SK-N-SH treated with all-trans-retinoic acid at 6 μM for 48 hours (cell line): ENCODE measurements at regions not wholly inside any gene's neighbourhood (a gene's known extent, or its start where the extent isn't known, plus 50 kb on each side); places are given as distances from the start of the nearest gene placed in this dataset.

ENCODE experiments used
- ATAC-seq: fragments of 200-7000 bp; cut with Tn5 transposase; 3 replicates; pipeline ENCODE4 v1.9.1; 2020; ENCODE audit warnings: mild to moderate bottlenecking, moderate library complexity
- ARNTL ChIP-seq: fragments of 450-650 bp; formaldehyde crosslinking; IDR thresholded peaks from 2 replicates; pipeline ENCODE4 v1.5.0; 2020; ENCODE audit warnings: low read depth, mild to moderate bottlenecking, moderate library complexity, borderline replicate concordance
- ESRRG ChIP-seq: fragments of 250-450 bp; sonication (Bioruptor Pico); IDR thresholded peaks from 2 replicates; pipeline ENCODE4 v1.6.1; 2021; ENCODE audit warnings: mild to moderate bottlenecking
- GLIS3 ChIP-seq: fragments of 250-450 bp; sonication (Bioruptor Pico); IDR thresholded peaks from 2 replicates; pipeline ENCODE4 v1.5.0; 2020; ENCODE audit warnings: mild to moderate bottlenecking, moderate library complexity
- ISL1 ChIP-seq: fragments of 250-450 bp; sonication (Bioruptor Pico); IDR thresholded peaks from 2 replicates; pipeline ENCODE4 v2.1.2; 2022; ENCODE audit warnings: mild to moderate bottlenecking, moderate library complexity
- PATZ1 ChIP-seq: fragments of 250-450 bp; sonication (Bioruptor Pico); IDR thresholded peaks from 2 replicates; pipeline ENCODE4 v1.8.0; 2020; ENCODE audit warnings: mild to moderate bottlenecking, moderate library complexity, borderline replicate concordance
- POU6F1 ChIP-seq: fragments of 250-450 bp; sonication (Bioruptor Pico); IDR thresholded peaks from 2 replicates; pipeline ENCODE4 v1.8.0; 2021; ENCODE audit warnings: low read depth, mild to moderate bottlenecking, moderate library complexity, borderline replicate concordance
- PPARA ChIP-seq: fragments of 250-450 bp; sonication (Bioruptor Pico); IDR thresholded peaks from 2 replicates; pipeline ENCODE4 v1.5.0; 2020; ENCODE audit warnings: mild to moderate bottlenecking, borderline replicate concordance
- RARB ChIP-seq: fragments of 250-450 bp; sonication (Bioruptor Pico); IDR thresholded peaks from 2 replicates; pipeline ENCODE4 v1.8.0; 2021; ENCODE audit warnings: mild to moderate bottlenecking, moderate library complexity
- TOX ChIP-seq: fragments of 250-450 bp; sonication (Bioruptor Pico); IDR thresholded peaks from 2 replicates; pipeline ENCODE4 v1.8.0; 2021; ENCODE audit warnings: mild to moderate bottlenecking, moderate library complexity, borderline replicate concordance
- ZC3H10 ChIP-seq: fragments of 250-450 bp; sonication (Bioruptor Pico); IDR thresholded peaks from 2 replicates; pipeline ENCODE4 v1.5.1; 2021; ENCODE audit warnings: mild to moderate bottlenecking, moderate library complexity
- ZFP30 ChIP-seq: fragments of 450-650 bp; formaldehyde crosslinking; IDR thresholded peaks from 2 replicates; pipeline ENCODE4 v1.5.0; 2022; ENCODE audit warnings: mild to moderate bottlenecking, moderate library complexity
- ZNF565 ChIP-seq: fragments of 450-650 bp; formaldehyde crosslinking; conservative IDR thresholded peaks from 2 replicates; pipeline ENCODE4 v1.5.0; 2020; ENCODE audit warnings: low read depth, mild to moderate bottlenecking, moderate library complexity
- ZNF70 ChIP-seq: fragments of 450-650 bp; formaldehyde crosslinking; IDR thresholded peaks from 2 replicates; pipeline ENCODE4 v1.5.0; 2020; ENCODE audit warnings: mild to moderate bottlenecking, moderate library complexity
- ZNF8 ChIP-seq: fragments of 450-650 bp; formaldehyde crosslinking; IDR thresholded peaks from 2 replicates; pipeline ENCODE4 v1.5.0; 2020; ENCODE audit warnings: mild to moderate bottlenecking, moderate library complexity
- TF ChIP-seq, protein P1 (sequence below): fragments of 250-450 bp; sonication (Bioruptor Pico); IDR thresholded peaks from 2 replicates; pipeline ENCODE4 v1.5.1; 2021; ENCODE audit warnings: mild to moderate bottlenecking, moderate library complexity
- TF ChIP-seq, protein P2 (sequence below): fragments of 250-450 bp; sonication (Bioruptor Pico); IDR thresholded peaks from 2 replicates; pipeline ENCODE4 v1.5.1; 2020; ENCODE audit warnings: low read depth, mild to moderate bottlenecking, moderate library complexity

DNA sequence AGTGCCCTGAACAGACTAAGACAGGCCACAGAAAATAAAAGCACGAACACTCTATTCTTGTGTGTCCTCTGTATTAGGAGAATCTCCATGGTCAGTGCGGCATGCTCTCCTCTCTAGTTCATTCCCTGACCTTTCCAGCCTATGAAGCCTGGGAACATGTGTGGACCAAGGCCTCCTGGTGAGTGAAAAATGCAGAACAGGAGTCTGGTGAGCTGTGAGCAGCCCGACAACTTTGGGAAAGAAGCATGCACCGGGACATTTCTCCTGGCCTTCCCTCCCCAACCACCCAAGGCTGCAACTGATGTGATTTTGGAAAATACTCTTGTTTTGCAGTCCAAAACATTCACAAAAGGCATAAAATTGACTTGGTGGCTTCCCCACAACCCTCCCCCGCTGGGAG, 878.3 kb upstream of the ID2 start:
- TF ChIP-seq TOX (CRISPR knock-in tag) = no peak
- TF ChIP-seq, all 23 proteins: peak for 0
- no peak for ATAC-seq

DNA sequence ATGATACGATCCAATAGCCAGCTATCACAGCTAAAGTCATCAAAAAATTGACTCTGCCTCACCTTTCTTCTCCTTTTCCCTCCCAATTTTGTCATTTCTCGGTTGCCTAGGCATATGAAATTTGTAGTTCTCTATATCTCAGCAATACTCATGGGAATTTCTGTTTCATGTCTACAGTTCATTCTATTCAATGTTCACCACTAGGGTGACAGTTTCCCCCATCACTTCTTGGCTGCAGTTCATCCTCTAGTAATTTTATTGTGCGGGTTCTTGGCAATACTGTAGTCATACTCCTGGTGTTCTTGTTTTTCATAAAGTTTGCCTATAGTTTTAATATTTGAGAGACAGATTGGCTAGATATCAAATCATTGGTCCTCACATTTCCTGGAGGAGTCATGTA, 872.2 kb upstream of the ID2 start:
- no peak for TF ChIP-seq ISL1 (CRISPR knock-in tag)
- TF ChIP-seq ZNF70 (CRISPR knock-in tag) = 0 out of 2 replicates have a peak, but pooled peaks have one; percentile 50
- no peak for TF ChIP-seq ZNF565 (CRISPR knock-in tag)
- no peak for TF ChIP-seq RARB (CRISPR knock-in tag)
- no peak for TF ChIP-seq ESRRG (CRISPR knock-in tag)
- no peak for TF ChIP-seq ZNF8 (CRISPR knock-in tag)
- no peak for TF ChIP-seq ZFP30 (CRISPR knock-in tag)
- TF ChIP-seq, all 23 proteins: peak for 1
- ATAC-seq = no peak

DNA sequence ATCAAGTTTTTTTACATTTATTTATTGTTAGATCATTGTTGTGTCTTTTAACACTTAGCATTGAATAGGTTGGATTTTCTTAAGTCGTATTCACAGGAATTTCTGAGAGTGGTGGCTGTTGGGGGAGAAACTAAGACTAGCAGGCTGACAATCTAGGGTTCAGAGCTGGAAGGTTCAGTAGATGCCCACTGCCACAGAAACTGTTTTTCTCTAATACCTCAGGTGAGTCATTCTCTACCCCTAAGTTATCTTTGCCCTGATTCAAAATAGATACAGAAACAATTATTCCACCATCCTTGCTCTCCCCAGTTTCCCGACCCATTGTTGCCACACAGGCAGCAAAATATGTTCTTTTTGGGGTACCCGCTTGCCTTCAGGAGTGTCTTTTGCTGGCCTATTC, 870.8 kb upstream of the ID2 start:
- ATAC-seq = no peak
- TF ChIP-seq, protein P1, sequence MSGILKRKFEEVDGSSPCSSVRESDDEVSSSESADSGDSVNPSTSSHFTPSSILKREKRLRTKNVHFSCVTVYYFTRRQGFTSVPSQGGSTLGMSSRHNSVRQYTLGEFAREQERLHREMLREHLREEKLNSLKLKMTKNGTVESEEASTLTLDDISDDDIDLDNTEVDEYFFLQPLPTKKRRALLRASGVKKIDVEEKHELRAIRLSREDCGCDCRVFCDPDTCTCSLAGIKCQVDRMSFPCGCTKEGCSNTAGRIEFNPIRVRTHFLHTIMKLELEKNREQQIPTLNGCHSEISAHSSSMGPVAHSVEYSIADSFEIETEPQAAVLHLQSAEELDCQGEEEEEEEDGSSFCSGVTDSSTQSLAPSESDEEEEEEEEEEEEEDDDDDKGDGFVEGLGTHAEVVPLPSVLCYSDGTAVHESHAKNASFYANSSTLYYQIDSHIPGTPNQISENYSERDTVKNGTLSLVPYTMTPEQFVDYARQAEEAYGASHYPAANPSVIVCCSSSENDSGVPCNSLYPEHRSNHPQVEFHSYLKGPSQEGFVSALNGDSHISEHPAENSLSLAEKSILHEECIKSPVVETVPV (CRISPR knock-in tag) = no peak
- no peak for TF ChIP-seq GLIS3
- TF ChIP-seq ZC3H10 (CRISPR knock-in tag) = no peak
- TF ChIP-seq PPARA (CRISPR knock-in tag) = no peak
- no peak for TF ChIP-seq PATZ1 (CRISPR knock-in tag)
- TF ChIP-seq, protein P2, sequence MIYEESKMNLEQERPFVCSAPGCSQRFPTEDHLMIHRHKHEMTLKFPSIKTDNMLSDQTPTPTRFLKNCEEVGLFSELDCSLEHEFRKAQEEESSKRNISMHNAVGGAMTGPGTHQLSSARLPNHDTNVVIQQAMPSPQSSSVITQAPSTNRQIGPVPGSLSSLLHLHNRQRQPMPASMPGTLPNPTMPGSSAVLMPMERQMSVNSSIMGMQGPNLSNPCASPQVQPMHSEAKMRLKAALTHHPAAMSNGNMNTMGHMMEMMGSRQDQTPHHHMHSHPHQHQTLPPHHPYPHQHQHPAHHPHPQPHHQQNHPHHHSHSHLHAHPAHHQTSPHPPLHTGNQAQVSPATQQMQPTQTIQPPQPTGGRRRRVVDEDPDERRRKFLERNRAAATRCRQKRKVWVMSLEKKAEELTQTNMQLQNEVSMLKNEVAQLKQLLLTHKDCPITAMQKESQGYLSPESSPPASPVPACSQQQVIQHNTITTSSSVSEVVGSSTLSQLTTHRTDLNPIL (CRISPR knock-in tag) = no peak
- TF ChIP-seq ARNTL (CRISPR knock-in tag) = no peak
- no peak for TF ChIP-seq ZNF70 (CRISPR knock-in tag)
- no peak for TF ChIP-seq TOX (CRISPR knock-in tag)
- TF ChIP-seq ZFP30 (CRISPR knock-in tag) = no peak
- no peak for TF ChIP-seq POU6F1
- no peak for TF ChIP-seq RARB (CRISPR knock-in tag)

- ATAC-seq = peak; percentile 82
- TF ChIP-seq TOX (CRISPR knock-in tag) (no peak), ISL1 (CRISPR knock-in tag) (peak; percentile 71), PATZ1 (CRISPR knock-in tag) (peak; percentile 59; the same call in 1 of the 2 replicates)
These were observed 869.4 kb upstream of the ID2 start for GRCh38 chr2:7812231-7812995.
